SK-N-MC (cell line): ENCODE measurements at regions not wholly inside any gene's neighbourhood (a gene's known extent, or its start where the extent isn't known, plus 50 kb on each side); places are given as distances from the start of the nearest gene placed in this dataset.

Source experiments
- DNase-seq: peaks from one replicate; pipeline ENCODE4 v3.0.0-alpha.2; 2011; ENCODE audit warnings: low read depth, low spot score
- H3K27ac ChIP-seq: fragments of 200-600 bp; sonication (generic); 2 replicates; pipeline ENCODE4 v1.5.1; 2016; ENCODE audit warnings: mixed run types
- H3K36me3 ChIP-seq: fragments of 200-600 bp; sonication (generic); 2 replicates; pipeline ENCODE4 v1.6.1; 2017; ENCODE audit warnings: antibody characterized with exemption, low read length, mixed read lengths; ENCODE audit not compliant: insufficient read depth
- H3K4me3 ChIP-seq: fragments of 200-600 bp; sonication (generic); 2 replicates; pipeline ENCODE4 v1.5.1; 2016
- H3K9ac ChIP-seq: fragments of 200-600 bp; sonication (generic); 2 replicates; pipeline ENCODE4 v1.8.0; 2017; ENCODE audit warnings: mixed run types, mixed read lengths; ENCODE audit not compliant: insufficient read length
- H3K9me3 ChIP-seq: fragments of 200-600 bp; sonication (generic); 2 replicates; pipeline ENCODE4 v1.6.1; 2017; ENCODE audit warnings: low read depth, mild to moderate bottlenecking, antibody characterized with exemption, low read length, moderate library complexity, mixed read lengths
- EZH2 ChIP-seq: fragments of 200-600 bp; sonication (generic); IDR thresholded peaks from one replicate; pipeline ENCODE4 v1.6.1; 2017; ENCODE audit warnings: antibody characterized with exemption
- FOXP2 ChIP-seq: optimal IDR thresholded peaks from 2 replicates; pipeline ENCODE3; 2011; ENCODE audit warnings: mild to moderate bottlenecking, moderate library complexity; ENCODE audit not compliant: insufficient read depth; ENCODE audit errors: extremely low read length, control extremely low read depth
- POLR2AphosphoS5 ChIP-seq: IDR thresholded peaks from 2 replicates; pipeline ENCODE4 v1.6.1; 2012; ENCODE audit warnings: mild to moderate bottlenecking, low read depth, low read length, borderline replicate concordance

- no peaks in the 10 kb centered on the region for H3K36me3 ChIP-seq
- H3K9ac ChIP-seq: no peak overlapping the region
- no peak overlapping the region for H3K4me3 ChIP-seq
- no peak for DNase-seq
- no peaks in the 10 kb centered on the region for H3K9me3 ChIP-seq
- no peak overlapping the region for H3K27ac ChIP-seq
- no peak for TF ChIP-seq FOXP2
- no peak for TF ChIP-seq POLR2AphosphoS5
- no peak for TF ChIP-seq EZH2
Observed at GRCh38 chr2:125092276-125093009, 1067.4 kb downstream of the CNTNAP5 start.

DNA sequence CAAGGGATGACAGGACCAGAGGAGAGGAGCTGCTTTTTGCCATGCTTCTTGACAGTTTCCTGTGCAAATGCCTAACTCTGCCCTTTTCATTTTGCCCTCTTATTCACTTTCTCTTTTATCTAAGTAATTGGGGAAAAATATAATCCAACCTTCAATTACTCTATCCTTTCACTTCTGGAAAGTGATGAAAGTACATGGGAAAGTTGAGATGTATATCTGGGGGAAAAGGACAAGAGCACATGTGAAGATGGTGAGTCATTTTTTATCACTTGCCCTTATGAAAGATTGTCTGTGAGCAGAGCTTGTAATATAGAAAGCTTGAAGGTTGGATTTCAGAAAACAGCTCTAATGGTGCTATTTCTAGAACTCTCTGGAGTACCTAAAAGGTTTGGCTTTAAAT, 1070.7 kb downstream of the CNTNAP5 start:
- H3K4me3 ChIP-seq: no peak overlapping the region
- DNase-seq: no peak
- no peak overlapping the region for H3K9ac ChIP-seq
- TF ChIP-seq FOXP2: no peak
- no peak for TF ChIP-seq EZH2
- TF ChIP-seq POLR2AphosphoS5: no peak
- no peaks in the 10 kb centered on the region for H3K9me3 ChIP-seq
- no peak overlapping the region for H3K27ac ChIP-seq
- H3K36me3 ChIP-seq: no peaks in the 10 kb centered on the region

- Histone ChIP-seq H3K9me3 (no peaks in the 10 kb centered on the region), H3K27ac (no peak overlapping the region), H3K4me3 (no peak overlapping the region), H3K36me3 (no peaks in the 10 kb centered on the region), H3K9ac (no peak overlapping the region)
- no peak for DNase-seq
- TF ChIP-seq EZH2: no peak
- TF ChIP-seq POLR2AphosphoS5: no peak
- no peak for TF ChIP-seq FOXP2
Observed at GRCh38 chr2:125106710-125107109, 1081.6 kb downstream of the CNTNAP5 start.

GRCh38 chr2:125107446-125107845, 1082.4 kb downstream of the CNTNAP5 start:
- DNase-seq: no peak
- no peak for TF ChIP-seq EZH2
- no peak for TF ChIP-seq FOXP2
- TF ChIP-seq POLR2AphosphoS5: no peak
- H3K9ac ChIP-seq: no peak overlapping the region
- H3K27ac ChIP-seq: no peak overlapping the region
- H3K36me3 ChIP-seq: no peaks in the 10 kb centered on the region
- H3K4me3 ChIP-seq: no peak overlapping the region
- H3K9me3 ChIP-seq: no peaks in the 10 kb centered on the region

GRCh38 chr2:125108251-125108650, 1083.2 kb downstream of the CNTNAP5 start:
- no peak for DNase-seq
- Histone ChIP-seq H3K9ac (no peak overlapping the region), H3K36me3 (no peaks in the 10 kb centered on the region), H3K27ac (no peak overlapping the region), H3K9me3 (no peaks in the 10 kb centered on the region), H3K4me3 (no peak overlapping the region)
- TF ChIP-seq EZH2 (no peak), FOXP2 (no peak), POLR2AphosphoS5 (no peak)

DNA sequence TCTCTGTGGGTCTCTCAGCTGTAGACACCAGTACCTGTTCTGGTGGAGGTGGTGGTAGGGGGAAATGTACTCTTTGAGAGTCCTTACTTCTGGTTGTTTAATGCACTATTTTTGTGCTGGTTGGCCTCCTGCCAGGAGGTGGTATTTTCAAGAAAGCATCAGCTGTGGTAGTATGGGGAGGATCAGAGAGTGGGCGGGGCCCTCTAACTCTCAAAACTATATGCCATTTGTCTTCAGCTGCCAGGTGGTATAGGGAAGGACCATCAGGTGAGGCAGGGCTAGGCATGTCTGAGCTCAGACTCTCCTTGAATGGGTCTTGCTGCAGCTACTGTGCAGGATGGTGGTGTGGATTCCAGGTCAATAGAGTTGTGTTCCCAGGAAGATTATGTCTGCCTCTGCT, 1100.8 kb downstream of the CNTNAP5 start:
- Histone ChIP-seq H3K36me3 (no peaks in the 10 kb centered on the region), H3K9me3 (no peaks in the 10 kb centered on the region), H3K4me3 (no peak overlapping the region), H3K9ac (no peak overlapping the region), H3K27ac (no peak overlapping the region)
- TF ChIP-seq EZH2: no peak
- TF ChIP-seq POLR2AphosphoS5: no peak
- TF ChIP-seq FOXP2: no peak
- no peak for DNase-seq

GRCh38 chr2:125160947-125161346, 1135.9 kb downstream of the CNTNAP5 start:
- Histone ChIP-seq H3K27ac (no peak overlapping the region), H3K9ac (no peak overlapping the region), H3K9me3 (no peaks in the 10 kb centered on the region), H3K36me3 (no peaks in the 10 kb centered on the region), H3K4me3 (no peak overlapping the region)
- no peak for DNase-seq
- TF ChIP-seq POLR2AphosphoS5: no peak
- no peak for TF ChIP-seq EZH2
- TF ChIP-seq FOXP2: no peak

DNA sequence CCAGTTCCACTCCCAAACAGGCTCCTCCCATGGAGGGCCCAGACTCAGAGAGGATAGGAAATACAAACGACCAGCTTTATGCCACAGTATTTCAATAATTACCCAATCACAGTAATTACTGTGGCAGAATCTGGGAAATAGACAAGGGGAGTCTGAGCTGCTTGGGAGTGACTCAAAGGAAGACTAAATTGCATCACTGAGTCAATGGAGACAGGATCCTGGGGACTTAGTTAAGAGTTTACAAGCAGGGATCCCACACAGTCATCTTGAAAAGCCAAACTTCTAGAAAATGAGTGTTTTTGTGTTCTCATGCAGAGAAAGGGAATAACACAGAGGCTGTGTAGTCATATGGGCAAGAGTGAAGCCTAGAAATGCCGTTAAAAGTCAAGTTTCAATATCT, 1142.1 kb downstream of the CNTNAP5 start:
- Histone ChIP-seq H3K36me3 (no peaks in the 10 kb centered on the region), H3K4me3 (no peak overlapping the region), H3K27ac (no peak overlapping the region), H3K9ac (no peak overlapping the region), H3K9me3 (no peaks in the 10 kb centered on the region)
- TF ChIP-seq POLR2AphosphoS5 (no peak), EZH2 (no peak), FOXP2 (no peak)
- no peak for DNase-seq

GRCh38 chr2:125167820-125168219, 1142.7 kb downstream of the CNTNAP5 start:
- Histone ChIP-seq H3K9me3 (no peaks in the 10 kb centered on the region), H3K27ac (no peak overlapping the region), H3K4me3 (no peak overlapping the region), H3K9ac (no peak overlapping the region), H3K36me3 (no peaks in the 10 kb centered on the region)
- no peak for DNase-seq
- TF ChIP-seq POLR2AphosphoS5 (no peak), EZH2 (no peak), FOXP2 (no peak)
